ENCODE measurements at regions not wholly inside any gene's neighbourhood (a gene's known extent, or its start where the extent isn't known, plus 50 kb on each side); places are given as distances from the start of the nearest gene placed in this dataset.

DNA sequence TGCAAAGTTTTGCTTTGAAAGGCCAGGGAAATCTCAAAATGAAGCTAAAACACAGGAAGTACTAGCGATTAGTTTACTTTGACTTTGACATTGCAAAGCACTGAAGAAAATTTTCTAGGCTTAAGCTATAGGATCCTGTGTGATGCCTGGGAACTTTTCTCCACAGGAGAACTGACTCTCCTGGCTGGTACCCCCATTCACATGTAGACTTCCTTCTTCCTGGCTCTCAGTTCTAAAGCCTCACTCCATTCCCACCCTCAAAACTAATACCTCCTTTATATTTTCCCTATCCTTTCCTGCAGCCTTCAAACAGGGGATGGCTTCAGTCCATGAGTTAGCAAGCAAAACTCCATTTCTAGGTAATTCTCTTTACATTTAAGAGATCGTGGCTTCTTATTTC is 189.5 kb downstream of the SLITRK1 start:
- ChIA-PET CTCF (no interaction called here), POLR2A (ENCODE audit: unreplicated experiment) (no interaction called here)
- H3K79me2 ChIP-seq (ENCODE audit: low read length), result no peaks in the 10 kb centered on the region
- DNase-seq (no peak), ATAC-seq (no peak)
- no peaks in the 10 kb centered on the region for H4K20me1 ChIP-seq (ENCODE audit: low read length)
- no peak overlapping the region for H3K27ac ChIP-seq (ENCODE audit: low read length)
- H3K4me3 ChIP-seq (ENCODE audit: low read length), result no peak overlapping the region
- H3K9me2 ChIP-seq (replicated peaks; ENCODE audit: low read length), result no peaks in the 10 kb centered on the region
- BruUV-seq (replicated peaks), result no TSS peak
- H3F3A ChIP-seq (ENCODE audit: low read length, unreplicated experiment), result no peaks in the 10 kb centered on the region
- H2AFZ ChIP-seq (ENCODE audit: low read length), result no peak overlapping the region
- no peaks in the 10 kb centered on the region for H3K4me1 ChIP-seq (ENCODE audit: insufficient read depth, low read length)
- H3K4me2 ChIP-seq (ENCODE audit: low read length), result no peak overlapping the region
- intact Hi-C loops (cut with micrococcal nuclease), result no loop called here
- no peak overlapping the region for H3K9ac ChIP-seq (ENCODE audit: low read length)
- no peaks in the 10 kb centered on the region for H3K9me3 ChIP-seq (ENCODE audit: low read length)
- no peaks in the 10 kb centered on the region for H3K36me3 ChIP-seq (ENCODE audit: low read depth, low read length)
- TF ChIP-seq EZH2 (IDR thresholded peaks at IDR 0.05; ENCODE audit: low read length, unreplicated experiment) (no peak), EZH2phosphoT487 (IDR thresholded peaks at IDR 0.05; ENCODE audit: borderline replicate concordance, low read length) (no peak)
- TF ChIP-seq, protein P1, sequence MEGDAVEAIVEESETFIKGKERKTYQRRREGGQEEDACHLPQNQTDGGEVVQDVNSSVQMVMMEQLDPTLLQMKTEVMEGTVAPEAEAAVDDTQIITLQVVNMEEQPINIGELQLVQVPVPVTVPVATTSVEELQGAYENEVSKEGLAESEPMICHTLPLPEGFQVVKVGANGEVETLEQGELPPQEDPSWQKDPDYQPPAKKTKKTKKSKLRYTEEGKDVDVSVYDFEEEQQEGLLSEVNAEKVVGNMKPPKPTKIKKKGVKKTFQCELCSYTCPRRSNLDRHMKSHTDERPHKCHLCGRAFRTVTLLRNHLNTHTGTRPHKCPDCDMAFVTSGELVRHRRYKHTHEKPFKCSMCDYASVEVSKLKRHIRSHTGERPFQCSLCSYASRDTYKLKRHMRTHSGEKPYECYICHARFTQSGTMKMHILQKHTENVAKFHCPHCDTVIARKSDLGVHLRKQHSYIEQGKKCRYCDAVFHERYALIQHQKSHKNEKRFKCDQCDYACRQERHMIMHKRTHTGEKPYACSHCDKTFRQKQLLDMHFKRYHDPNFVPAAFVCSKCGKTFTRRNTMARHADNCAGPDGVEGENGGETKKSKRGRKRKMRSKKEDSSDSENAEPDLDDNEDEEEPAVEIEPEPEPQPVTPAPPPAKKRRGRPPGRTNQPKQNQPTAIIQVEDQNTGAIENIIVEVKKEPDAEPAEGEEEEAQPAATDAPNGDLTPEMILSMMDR (conservative IDR thresholded peaks at IDR 0.05; ENCODE audit: low read depth, low read length), result no peak
- no peaks in the 10 kb centered on the region for H3K27me3 ChIP-seq (ENCODE audit: low read length)

- no peak for ATAC-seq
- H3K4me3 ChIP-seq (ENCODE audit: low read length), result no peak overlapping the region
- no peaks in the 10 kb centered on the region for H4K20me1 ChIP-seq (ENCODE audit: low read length)
- H3K27ac ChIP-seq (ENCODE audit: low read length), result no peak overlapping the region
- H2AFZ ChIP-seq (ENCODE audit: low read length), result no peak overlapping the region
- ChIA-PET POLR2A (ENCODE audit: unreplicated experiment) (no interaction called here), CTCF (no interaction called here)
- no peaks in the 10 kb centered on the region for H3K36me3 ChIP-seq (ENCODE audit: low read depth, low read length)
- DNase-seq, result no peak
- no peaks in the 10 kb centered on the region for H3K9me2 ChIP-seq (replicated peaks; ENCODE audit: low read length)
- H3K9ac ChIP-seq (ENCODE audit: low read length), result no peak overlapping the region
- BruUV-seq (replicated peaks), result no TSS peak
- H3K9me3 ChIP-seq (ENCODE audit: low read length), result no peaks in the 10 kb centered on the region
- H3K4me2 ChIP-seq (ENCODE audit: low read length), result no peak overlapping the region
- TF ChIP-seq EZH2 (IDR thresholded peaks at IDR 0.05; ENCODE audit: low read length, unreplicated experiment) (no peak), EZH2phosphoT487 (IDR thresholded peaks at IDR 0.05; ENCODE audit: borderline replicate concordance, low read length) (no peak)
- TF ChIP-seq, protein P1 (conservative IDR thresholded peaks at IDR 0.05; ENCODE audit: low read depth, low read length), result no peak
- no peaks in the 10 kb centered on the region for H3K27me3 ChIP-seq (ENCODE audit: low read length)
- intact Hi-C loops (cut with micrococcal nuclease), result no loop called here
- no peaks in the 10 kb centered on the region for H3K79me2 ChIP-seq (ENCODE audit: low read length)
- no peaks in the 10 kb centered on the region for H3K4me1 ChIP-seq (ENCODE audit: insufficient read depth, low read length)
- no peaks in the 10 kb centered on the region for H3F3A ChIP-seq (ENCODE audit: low read length, unreplicated experiment)
These were observed 190.3 kb downstream of the SLITRK1 start for GRCh38 chr13:83691966-83692365.

DNA sequence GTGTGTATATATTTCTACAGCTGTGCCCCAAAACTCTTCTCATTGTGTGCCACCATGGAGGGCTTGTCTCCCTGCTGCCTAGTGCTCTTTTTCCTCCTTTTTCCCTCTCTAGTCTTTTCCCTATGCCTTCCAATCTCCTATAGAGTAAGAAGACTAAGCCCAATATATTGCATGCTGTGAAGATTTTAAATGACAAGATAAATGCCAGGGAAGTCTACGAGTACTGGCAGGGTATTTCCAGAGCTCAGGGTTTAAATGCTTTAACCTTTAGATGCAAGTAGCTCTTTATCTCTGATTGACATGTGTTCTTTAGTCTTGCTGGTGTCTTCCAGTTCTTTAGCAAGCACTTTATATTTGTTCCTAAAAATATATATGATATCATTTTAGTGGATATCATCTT is 200.7 kb downstream of the SLITRK1 start:
- Histone ChIP-seq H3K9me3 (ENCODE audit: low read length) (no peaks in the 10 kb centered on the region), H3K79me2 (ENCODE audit: low read length) (no peaks in the 10 kb centered on the region), H3K36me3 (ENCODE audit: low read depth, low read length) (no peaks in the 10 kb centered on the region), H2AFZ (ENCODE audit: low read length) (no peak overlapping the region), H3K9ac (ENCODE audit: low read length) (no peak overlapping the region), H3K9me2 (replicated peaks; ENCODE audit: low read length) (no peaks in the 10 kb centered on the region), H3K27ac (ENCODE audit: low read length) (no peak overlapping the region), H3K4me1 (ENCODE audit: insufficient read depth, low read length) (no peaks in the 10 kb centered on the region), H3F3A (ENCODE audit: low read length, unreplicated experiment) (no peaks in the 10 kb centered on the region), H3K27me3 (ENCODE audit: low read length) (no peaks in the 10 kb centered on the region), H3K4me3 (ENCODE audit: low read length) (no peak overlapping the region), H4K20me1 (ENCODE audit: low read length) (no peaks in the 10 kb centered on the region), H3K4me2 (ENCODE audit: low read length) (no peak overlapping the region)
- TF ChIP-seq EZH2 (IDR thresholded peaks at IDR 0.05; ENCODE audit: low read length, unreplicated experiment) (no peak), EZH2phosphoT487 (IDR thresholded peaks at IDR 0.05; ENCODE audit: borderline replicate concordance, low read length) (no peak)
- TF ChIP-seq, protein P1 (conservative IDR thresholded peaks at IDR 0.05; ENCODE audit: low read depth, low read length), result no peak
- intact Hi-C loops (cut with micrococcal nuclease), result no loop called here
- ChIA-PET CTCF (no interaction called here), POLR2A (ENCODE audit: unreplicated experiment) (no interaction called here)
- no peak for ATAC-seq
- DNase-seq, result no peak
- BruUV-seq (replicated peaks), result no TSS peak
